Neural cell (in vitro differentiated cells): ENCODE measurements at regions not wholly inside any gene's neighbourhood (a gene's known extent, or its start where the extent isn't known, plus 50 kb on each side); places are given as distances from the start of the nearest gene placed in this dataset.

Experiments
- H2AFZ ChIP-seq: fragments of 200-600, 300-800 bp; sonication (generic), shearing (Covaris generic); 2 replicates; pipeline ENCODE4 v1.6.0; 2014; ENCODE audit warnings: low read depth, mild to moderate bottlenecking, antibody characterized with exemption, low read length, moderate library complexity
- H3F3A ChIP-seq: fragments of 200-600 bp; shearing (Covaris generic); 2 replicates; pipeline ENCODE4 v1.6.1; 2016; ENCODE audit warnings: mild to moderate bottlenecking, moderate library complexity, mixed read lengths, antibody characterized with exemption, low read length; ENCODE audit not compliant: insufficient read depth, poor library complexity, severe bottlenecking
- H3K27ac ChIP-seq: fragments of 200-600, 300-800 bp; sonication (generic), shearing (Covaris generic); 2 replicates; pipeline ENCODE4 v1.5.1; 2014; ENCODE audit warnings: mild to moderate bottlenecking, low read length, moderate library complexity
- H3K27me3 ChIP-seq: fragments of 300-800, 200-600 bp; sonication (generic), shearing (Covaris generic); 2 replicates; pipeline ENCODE4 v1.6.0; 2014; ENCODE audit warnings: mild to moderate bottlenecking, low read depth, low read length, moderate library complexity; ENCODE audit not compliant: insufficient read depth
- H3K36me3 ChIP-seq: fragments of 300-800, 200-600 bp; sonication (generic), shearing (Covaris generic); 2 replicates; pipeline ENCODE4 v1.5.1; 2014; ENCODE audit warnings: mild to moderate bottlenecking, antibody characterized with exemption, low read length, moderate library complexity; ENCODE audit not compliant: insufficient read depth
- H3K4me2 ChIP-seq: fragments of 300-800, 200-600 bp; sonication (generic), shearing (Covaris generic); 2 replicates; pipeline ENCODE4 v1.6.0; 2014; ENCODE audit warnings: mild to moderate bottlenecking, low read length
- H3K4me3 ChIP-seq: fragments of 300-800, 200-600 bp; sonication (generic), shearing (Covaris generic); 2 replicates; pipeline ENCODE4 v1.5.1; 2014; ENCODE audit warnings: mild to moderate bottlenecking, low read length, moderate library complexity
- H3K79me2 ChIP-seq: fragments of 200-600 bp; shearing (Covaris generic); replicated peaks from 2 replicates; pipeline ENCODE4 v1.6.0; 2014; ENCODE audit warnings: mild to moderate bottlenecking, low read length, moderate library complexity; ENCODE audit not compliant: insufficient read depth
- H3K9ac ChIP-seq: fragments of 300-800, 200-600 bp; sonication (generic), shearing (Covaris generic); 2 replicates; pipeline ENCODE4 v1.6.1; 2016; ENCODE audit warnings: mild to moderate bottlenecking, low read length, mixed read lengths
- H3K9me2 ChIP-seq: fragments of 200-600 bp; shearing (Covaris generic); 2 replicates; pipeline ENCODE4 v1.6.1; 2016; ENCODE audit warnings: mild to moderate bottlenecking, low read length, mixed read lengths; ENCODE audit not compliant: insufficient read depth
- H3K9me3 ChIP-seq: fragments of 200-600, 300-800 bp; sonication (generic), shearing (Covaris generic); 2 replicates; pipeline ENCODE4 v1.6.1; 2016; ENCODE audit warnings: mild to moderate bottlenecking, mixed run types, low read length, moderate library complexity, mixed read lengths
- H4K20me1 ChIP-seq: fragments of 200-600 bp; shearing (Covaris generic); 2 replicates; pipeline ENCODE4 v1.6.1; 2016; ENCODE audit warnings: mild to moderate bottlenecking, mixed run types; ENCODE audit not compliant: insufficient read depth
- CTCF ChIP-seq: fragments of 450-650 bp; IDR thresholded peaks from 2 replicates; pipeline ENCODE4 v1.5.1; 2014; ENCODE audit warnings: antibody characterized with exemption, mild to moderate bottlenecking, moderate library complexity; ENCODE audit not compliant: poor library complexity, severe bottlenecking
- EP300 ChIP-seq: fragments of 450-650 bp; conservative IDR thresholded peaks from 2 replicates; pipeline ENCODE4 v1.6.1; 2014; ENCODE audit warnings: antibody characterized with exemption, mild to moderate bottlenecking, moderate library complexity; ENCODE audit not compliant: poor library complexity, severe bottlenecking
- EZH2 ChIP-seq: fragments of 200-600, 300-800 bp; shearing (Covaris generic), sonication (generic); IDR thresholded peaks from 2 replicates; pipeline ENCODE4 v1.6.1; 2014; ENCODE audit warnings: antibody characterized with exemption, low read length, borderline replicate concordance, mild to moderate bottlenecking; ENCODE audit not compliant: insufficient read depth, poor library complexity, severe bottlenecking
- MXI1 ChIP-seq: fragments of 450-650 bp; conservative IDR thresholded peaks from 2 replicates; pipeline ENCODE4 v1.6.1; 2014; ENCODE audit warnings: antibody characterized with exemption, mild to moderate bottlenecking; ENCODE audit not compliant: poor library complexity, severe bottlenecking
- POLR2AphosphoS5 ChIP-seq: IDR thresholded peaks from 2 replicates; pipeline ENCODE4 v1.6.1; 2012
- RAD21 ChIP-seq: fragments of 450-650 bp; conservative IDR thresholded peaks from 2 replicates; pipeline ENCODE4 v1.6.1; 2014; ENCODE audit warnings: antibody characterized with exemption, mild to moderate bottlenecking, moderate library complexity
- SMC3 ChIP-seq: fragments of 450-650 bp; conservative IDR thresholded peaks from 2 replicates; pipeline ENCODE4 v1.6.1; 2014; ENCODE audit warnings: antibody characterized with exemption, mild to moderate bottlenecking, moderate library complexity; ENCODE audit not compliant: poor library complexity
- TAF1 ChIP-seq: IDR thresholded peaks from 2 replicates; pipeline ENCODE4 v1.6.1; 2012; ENCODE audit warnings: low read depth
- TF ChIP-seq, protein P1 (sequence below): IDR thresholded peaks from 2 replicates; pipeline ENCODE4 v1.6.1; 2012; ENCODE audit warnings: borderline replicate concordance

- H3K9ac ChIP-seq = no peak overlapping the region
- H3K27me3 ChIP-seq = no peaks in the 10 kb centered on the region
- no peaks in the 10 kb centered on the region for H3K9me2 ChIP-seq
- H4K20me1 ChIP-seq = no peaks in the 10 kb centered on the region
- H3K4me3 ChIP-seq = no peak overlapping the region
- H3K4me2 ChIP-seq = no peak overlapping the region
- no peaks in the 10 kb centered on the region for H3K36me3 ChIP-seq
- TF ChIP-seq EP300 (no peak), CTCF (peak; percentile 15)
- H3K27ac ChIP-seq = no peak overlapping the region
- no peaks in the 10 kb centered on the region for H3K9me3 ChIP-seq
- no peaks in the 10 kb centered on the region for H3F3A ChIP-seq
- H3K79me2 ChIP-seq = no peaks in the 10 kb centered on the region
- no peak overlapping the region for H2AFZ ChIP-seq
These were observed 255.2 kb downstream of the NR2F2 start for GRCh38 chr15:96585484-96586386.

GRCh38 chr15:96586901-96587300, 256.4 kb downstream of the NR2F2 start:
- Histone ChIP-seq H3K27ac (no peak overlapping the region), H3K9me2 (no peaks in the 10 kb centered on the region), H3K4me2 (no peak overlapping the region), H3K27me3 (no peaks in the 10 kb centered on the region), H3K4me3 (no peak overlapping the region), H4K20me1 (no peaks in the 10 kb centered on the region), H3K79me2 (no peaks in the 10 kb centered on the region), H3K36me3 (no peaks in the 10 kb centered on the region), H3F3A (no peaks in the 10 kb centered on the region), H3K9me3 (no peaks in the 10 kb centered on the region), H3K9ac (no peak overlapping the region), H2AFZ (no peak overlapping the region)
- no peak for TF ChIP-seq MXI1
- TF ChIP-seq EP300 = no peak
- no peak for TF ChIP-seq RAD21
- TF ChIP-seq POLR2AphosphoS5 = no peak

GRCh38 chr15:96589864-96590263, 259.4 kb downstream of the NR2F2 start:
- no peaks in the 10 kb centered on the region for H3K27me3 ChIP-seq
- no peak overlapping the region for H2AFZ ChIP-seq
- H3K79me2 ChIP-seq = no peaks in the 10 kb centered on the region
- no peaks in the 10 kb centered on the region for H4K20me1 ChIP-seq
- peak overlapping the region; percentile 28 for H3K4me3 ChIP-seq
- no peak overlapping the region for H3K4me2 ChIP-seq
- TF ChIP-seq RAD21 (no peak), TAF1 (no peak)
- H3K9me2 ChIP-seq = no peaks in the 10 kb centered on the region
- H3K27ac ChIP-seq = no peak overlapping the region
- H3K9me3 ChIP-seq = no peaks in the 10 kb centered on the region
- no peaks in the 10 kb centered on the region for H3F3A ChIP-seq
- H3K36me3 ChIP-seq = no peaks in the 10 kb centered on the region
- no peak overlapping the region for H3K9ac ChIP-seq

DNA sequence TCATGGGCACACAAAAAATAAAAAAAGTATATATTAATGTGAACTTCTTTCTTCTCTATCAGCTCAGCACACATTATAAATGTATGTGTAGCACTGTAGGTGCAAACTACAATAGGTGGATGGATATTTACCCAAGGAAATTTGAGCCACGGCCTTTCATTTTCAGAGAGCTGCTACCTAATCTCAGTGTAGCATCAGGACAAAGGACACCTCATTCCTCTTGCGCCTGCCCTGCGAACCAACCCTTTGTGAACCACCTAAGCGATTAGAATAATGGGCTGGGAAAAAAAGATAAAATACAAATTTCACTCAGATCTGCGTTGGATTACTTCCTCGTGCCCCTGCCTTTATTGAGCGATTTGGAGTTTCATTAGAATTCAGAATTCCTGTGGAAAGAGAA, 263.2 kb downstream of the NR2F2 start:
- no peak for TF ChIP-seq POLR2AphosphoS5
- no peak for TF ChIP-seq CTCF
- TF ChIP-seq EZH2 = no peak
- no peak for TF ChIP-seq TAF1
- TF ChIP-seq, protein P1, sequence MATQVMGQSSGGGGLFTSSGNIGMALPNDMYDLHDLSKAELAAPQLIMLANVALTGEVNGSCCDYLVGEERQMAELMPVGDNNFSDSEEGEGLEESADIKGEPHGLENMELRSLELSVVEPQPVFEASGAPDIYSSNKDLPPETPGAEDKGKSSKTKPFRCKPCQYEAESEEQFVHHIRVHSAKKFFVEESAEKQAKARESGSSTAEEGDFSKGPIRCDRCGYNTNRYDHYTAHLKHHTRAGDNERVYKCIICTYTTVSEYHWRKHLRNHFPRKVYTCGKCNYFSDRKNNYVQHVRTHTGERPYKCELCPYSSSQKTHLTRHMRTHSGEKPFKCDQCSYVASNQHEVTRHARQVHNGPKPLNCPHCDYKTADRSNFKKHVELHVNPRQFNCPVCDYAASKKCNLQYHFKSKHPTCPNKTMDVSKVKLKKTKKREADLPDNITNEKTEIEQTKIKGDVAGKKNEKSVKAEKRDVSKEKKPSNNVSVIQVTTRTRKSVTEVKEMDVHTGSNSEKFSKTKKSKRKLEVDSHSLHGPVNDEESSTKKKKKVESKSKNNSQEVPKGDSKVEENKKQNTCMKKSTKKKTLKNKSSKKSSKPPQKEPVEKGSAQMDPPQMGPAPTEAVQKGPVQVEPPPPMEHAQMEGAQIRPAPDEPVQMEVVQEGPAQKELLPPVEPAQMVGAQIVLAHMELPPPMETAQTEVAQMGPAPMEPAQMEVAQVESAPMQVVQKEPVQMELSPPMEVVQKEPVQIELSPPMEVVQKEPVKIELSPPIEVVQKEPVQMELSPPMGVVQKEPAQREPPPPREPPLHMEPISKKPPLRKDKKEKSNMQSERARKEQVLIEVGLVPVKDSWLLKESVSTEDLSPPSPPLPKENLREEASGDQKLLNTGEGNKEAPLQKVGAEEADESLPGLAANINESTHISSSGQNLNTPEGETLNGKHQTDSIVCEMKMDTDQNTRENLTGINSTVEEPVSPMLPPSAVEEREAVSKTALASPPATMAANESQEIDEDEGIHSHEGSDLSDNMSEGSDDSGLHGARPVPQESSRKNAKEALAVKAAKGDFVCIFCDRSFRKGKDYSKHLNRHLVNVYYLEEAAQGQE = no peak
- no peak for TF ChIP-seq RAD21
- no peak for TF ChIP-seq EP300
- TF ChIP-seq MXI1 = no peak
- TF ChIP-seq SMC3 = no peak
- H3K79me2 ChIP-seq = no peaks in the 10 kb centered on the region
- H3K4me2 ChIP-seq = no peak overlapping the region
- H2AFZ ChIP-seq = no peak overlapping the region
- no peaks in the 10 kb centered on the region for H3K36me3 ChIP-seq
- no peak overlapping the region for H3K9ac ChIP-seq
- no peaks in the 10 kb centered on the region for H4K20me1 ChIP-seq
- H3K27ac ChIP-seq = no peak overlapping the region
- no peak overlapping the region for H3K4me3 ChIP-seq
- H3K9me3 ChIP-seq = no peaks in the 10 kb centered on the region
- no peaks in the 10 kb centered on the region for H3K9me2 ChIP-seq
- H3K27me3 ChIP-seq = no peaks in the 10 kb centered on the region
- no peaks in the 10 kb centered on the region for H3F3A ChIP-seq
